Caco-2 (cell line): ENCODE measurements at regions not wholly inside any gene's neighbourhood (a gene's known extent, or its start where the extent isn't known, plus 50 kb on each side); places are given as distances from the start of the nearest gene placed in this dataset.

ENCODE experiments used
- BruUV-seq: library from RNA; stranded (reverse); fragments of 400-500 nt; replicated peaks from 2 replicates; lab custom pipeline; 2021; lab: Mats Ljungman, UMichigan
- CTCF ChIA-PET: fragments of 300-600 bp; sonication (Branson Sonifier 250); formaldehyde crosslinking; loops from one replicate; lab custom pipeline; 2022; ENCODE audit warnings: antibody characterized with exemption; lab: Charles Lee
- POLR2A ChIA-PET: fragments of 300-600 bp; sonication (Branson Sonifier 250); formaldehyde crosslinking; loops from one replicate; lab custom pipeline; 2022; ENCODE audit warnings: antibody characterized with exemption; lab: Charles Lee
- DNase-seq, 2 experiments: peaks; one replicate each; pipeline versions ENCODE4 v3.0.0 to v3.0.0-alpha.2; 2020 to 2022
- H3K27me3 ChIP-seq: replicated peaks from 2 replicates; pipeline ENCODE4 v1.6.0; 2011; ENCODE audit warnings: low read length; ENCODE audit not compliant: control insufficient read depth, insufficient read depth
- H3K36me3 ChIP-seq: 2 replicates; pipeline ENCODE4 v1.5.1; 2011; ENCODE audit warnings: low read length; ENCODE audit not compliant: control insufficient read depth, insufficient read depth
- H3K4me1 ChIP-seq: fragments of 250-450 bp; sonication (Bioruptor Pico); 2 replicates; pipeline ENCODE4 v1.5.1; 2020; ENCODE audit warnings: mild to moderate bottlenecking
- H3K4me3 ChIP-seq: 2 replicates; pipeline ENCODE4 v1.5.1; 2011; ENCODE audit warnings: low read depth, mild to moderate bottlenecking, control low read depth, low read length
- H3K9me3 ChIP-seq: fragments of 250-450 bp; sonication (Bioruptor Pico); 2 replicates; pipeline ENCODE4 v1.5.1; 2020; ENCODE audit warnings: mild to moderate bottlenecking, moderate library complexity
- H3K27ac Mint-ChIP-seq: one replicate; pipeline ENCODE4 v1.8.0; 2022; ENCODE audit warnings: mixed read lengths; ENCODE audit not compliant: unreplicated experiment
- H3K27me3 Mint-ChIP-seq: one replicate; pipeline ENCODE4 v1.8.0; 2022; ENCODE audit warnings: mixed read lengths; ENCODE audit not compliant: insufficient read depth, unreplicated experiment
- H3K36me3 Mint-ChIP-seq: one replicate; pipeline ENCODE4 v1.8.0; 2022; ENCODE audit warnings: mild to moderate bottlenecking, mixed read lengths; ENCODE audit not compliant: insufficient read depth, unreplicated experiment
- H3K4me1 Mint-ChIP-seq: one replicate; pipeline ENCODE4 v1.8.0; 2022; ENCODE audit warnings: low read depth, mixed read lengths; ENCODE audit not compliant: unreplicated experiment
- H3K4me3 Mint-ChIP-seq: one replicate; pipeline ENCODE4 v1.8.0; 2022; ENCODE audit warnings: mild to moderate bottlenecking, moderate library complexity, mixed read lengths; ENCODE audit not compliant: unreplicated experiment
- H3K9me3 Mint-ChIP-seq: one replicate; pipeline ENCODE4 v1.8.0; 2022; ENCODE audit warnings: mixed read lengths; ENCODE audit not compliant: unreplicated experiment
- intact Hi-C: fragments of 100-400 bp; cut with micrococcal nuclease; formaldehyde crosslinking; loops from one replicate; pipeline ENCODE4 v1.10.0; 2022; ENCODE audit not compliant: unreplicated experiment
- TF ChIP-seq, protein P1 (sequence below), 2 experiments: fragments of 200-600 bp in 1 of 2; IDR thresholded peaks; 1 replicate in 1 of 2; 2 replicates in 1 of 2; pipeline versions ENCODE4 v1.5.1 to v1.8.0; 2011 to 2022; ENCODE audit warnings: antibody characterized with exemption in 1 of 2, control low read depth in 1 of 2, inconsistent platforms in 1 of 2, low read depth in 1 of 2, low read length in 1 of 2, mild to moderate bottlenecking in 1 of 2, moderate library complexity in 1 of 2; ENCODE audit not compliant: insufficient read depth in 1 of 2, severe bottlenecking in 1 of 2, unreplicated experiment in 1 of 2

DNA sequence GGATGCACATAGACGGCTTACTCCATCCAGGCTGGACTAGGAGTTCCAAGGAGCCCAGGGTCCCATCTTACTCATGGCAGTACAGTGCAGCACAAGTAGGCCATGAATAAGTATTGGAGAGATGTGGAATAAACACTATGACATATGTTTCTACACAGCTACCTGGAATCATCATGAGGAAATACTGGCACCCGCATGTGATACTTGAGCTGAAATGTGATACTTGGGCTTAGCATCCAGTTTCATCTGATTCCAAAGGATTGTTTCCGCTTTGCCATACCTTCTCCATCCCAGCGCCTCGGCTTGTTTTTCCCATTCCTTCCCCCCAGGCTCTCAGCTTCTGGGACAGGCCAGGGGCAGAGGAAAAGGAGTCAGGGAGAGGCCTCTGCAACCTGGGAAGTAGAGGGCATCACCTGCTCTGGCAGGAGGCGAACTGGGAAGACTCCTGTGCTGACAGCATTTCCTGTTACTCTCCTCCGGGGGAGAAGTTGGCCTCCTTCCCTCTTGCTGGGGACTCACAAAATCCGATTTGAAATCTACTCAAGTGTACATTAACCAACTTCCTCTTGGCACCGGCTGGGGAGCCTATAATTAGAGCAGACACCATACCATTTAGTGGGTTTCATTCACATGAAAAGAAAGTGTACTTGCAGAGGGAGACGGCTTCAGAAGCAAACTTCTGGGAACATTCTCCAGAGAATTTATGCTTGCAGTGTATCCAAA is 187.8 kb downstream of the MIAT start:
- H3K27ac Mint-ChIP-seq: no peak overlapping the region
- ChIA-PET CTCF (no interaction called here), POLR2A (no interaction called here)
- intact Hi-C loops: no loop called here
- BruUV-seq: no TSS peak
- no peak overlapping the region for H3K4me3 Mint-ChIP-seq
- Histone ChIP-seq H3K27me3 (no peaks in the 10 kb centered on the region), H3K36me3 (no peaks in the 10 kb centered on the region), H3K9me3 (no peaks in the 10 kb centered on the region), H3K4me1 (no peaks in the 10 kb centered on the region), H3K4me3 (no peak overlapping the region)
- no peaks in the 10 kb centered on the region for H3K9me3 Mint-ChIP-seq
- H3K36me3 Mint-ChIP-seq: no peaks in the 10 kb centered on the region
- peaks cover 22% of the 10 kb centered on the region for H3K27me3 Mint-ChIP-seq
- no peak for DNase-seq
- TF ChIP-seq, protein P1, sequence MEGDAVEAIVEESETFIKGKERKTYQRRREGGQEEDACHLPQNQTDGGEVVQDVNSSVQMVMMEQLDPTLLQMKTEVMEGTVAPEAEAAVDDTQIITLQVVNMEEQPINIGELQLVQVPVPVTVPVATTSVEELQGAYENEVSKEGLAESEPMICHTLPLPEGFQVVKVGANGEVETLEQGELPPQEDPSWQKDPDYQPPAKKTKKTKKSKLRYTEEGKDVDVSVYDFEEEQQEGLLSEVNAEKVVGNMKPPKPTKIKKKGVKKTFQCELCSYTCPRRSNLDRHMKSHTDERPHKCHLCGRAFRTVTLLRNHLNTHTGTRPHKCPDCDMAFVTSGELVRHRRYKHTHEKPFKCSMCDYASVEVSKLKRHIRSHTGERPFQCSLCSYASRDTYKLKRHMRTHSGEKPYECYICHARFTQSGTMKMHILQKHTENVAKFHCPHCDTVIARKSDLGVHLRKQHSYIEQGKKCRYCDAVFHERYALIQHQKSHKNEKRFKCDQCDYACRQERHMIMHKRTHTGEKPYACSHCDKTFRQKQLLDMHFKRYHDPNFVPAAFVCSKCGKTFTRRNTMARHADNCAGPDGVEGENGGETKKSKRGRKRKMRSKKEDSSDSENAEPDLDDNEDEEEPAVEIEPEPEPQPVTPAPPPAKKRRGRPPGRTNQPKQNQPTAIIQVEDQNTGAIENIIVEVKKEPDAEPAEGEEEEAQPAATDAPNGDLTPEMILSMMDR (IDR thresholded peaks at IDR 0.05; ENCODE audit: insufficient read depth in 1 of 2, low read depth in 1 of 2, low read length in 1 of 2, severe bottlenecking in 1 of 2, unreplicated experiment in 1 of 2): no peak
- no peaks in the 10 kb centered on the region for H3K4me1 Mint-ChIP-seq

DNA sequence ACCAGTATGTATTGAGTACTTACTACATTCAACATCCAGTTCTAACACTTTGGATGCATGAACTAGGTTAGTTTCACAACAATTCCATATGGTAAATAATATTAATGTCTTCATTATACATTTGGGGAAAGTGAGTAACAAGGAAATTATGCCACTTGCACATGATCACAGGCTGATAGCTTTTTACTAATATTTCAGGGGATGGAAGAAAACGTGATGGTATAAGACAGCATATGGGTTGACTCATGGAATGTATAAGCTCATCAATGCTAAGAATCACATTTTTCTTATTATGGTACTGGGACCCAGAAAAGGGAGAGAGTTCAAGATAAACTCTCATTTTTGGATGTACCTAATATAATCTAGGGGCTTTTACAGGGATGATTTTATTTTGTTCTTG is 188.7 kb downstream of the MIAT start:
- Mint-ChIP-seq H3K36me3 (no peaks in the 10 kb centered on the region), H3K4me1 (no peaks in the 10 kb centered on the region), H3K4me3 (no peak overlapping the region), H3K27ac (no peak overlapping the region), H3K27me3 (peaks cover 16% of the 10 kb centered on the region), H3K9me3 (no peaks in the 10 kb centered on the region)
- no peak for DNase-seq
- CTCF ChIA-PET: no interaction called here
- TF ChIP-seq, protein P1 (IDR thresholded peaks at IDR 0.05; ENCODE audit: insufficient read depth in 1 of 2, low read depth in 1 of 2, low read length in 1 of 2, severe bottlenecking in 1 of 2, unreplicated experiment in 1 of 2): no peak
- H3K4me3 ChIP-seq: no peak overlapping the region
- no TSS peak for BruUV-seq
- intact Hi-C loops: no loop called here
- H3K4me1 ChIP-seq: no peaks in the 10 kb centered on the region
- no peaks in the 10 kb centered on the region for H3K36me3 ChIP-seq
- POLR2A ChIA-PET: no interaction called here
- no peaks in the 10 kb centered on the region for H3K9me3 ChIP-seq
- no peaks in the 10 kb centered on the region for H3K27me3 ChIP-seq

DNA sequence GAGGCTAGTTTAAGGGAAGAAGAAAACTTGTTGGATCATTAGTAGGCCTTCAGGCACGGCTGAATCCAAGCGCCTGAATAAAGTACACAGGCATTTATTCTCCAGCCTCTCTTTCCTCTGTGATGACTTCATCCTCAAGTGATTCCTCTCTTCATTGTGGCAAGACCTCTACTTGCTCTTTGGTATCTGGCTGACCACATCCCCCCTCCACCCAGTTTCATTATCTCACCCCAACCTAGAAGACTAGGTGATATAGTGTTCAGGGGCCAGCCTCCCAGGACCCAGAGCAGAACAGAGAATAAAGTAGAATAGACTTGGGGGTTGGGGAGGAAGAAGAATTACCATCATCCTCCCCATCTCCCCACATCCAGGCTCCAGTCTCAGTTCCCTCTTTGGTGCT is 189.3 kb downstream of the MIAT start:
- H3K27me3 Mint-ChIP-seq: peaks cover 16% of the 10 kb centered on the region
- ChIA-PET POLR2A (no interaction called here), CTCF (no interaction called here)
- H3K9me3 Mint-ChIP-seq: no peaks in the 10 kb centered on the region
- no peak overlapping the region for H3K27ac Mint-ChIP-seq
- H3K4me1 Mint-ChIP-seq: no peaks in the 10 kb centered on the region
- no peaks in the 10 kb centered on the region for H3K36me3 Mint-ChIP-seq
- intact Hi-C loops: no loop called here
- H3K27me3 ChIP-seq: no peaks in the 10 kb centered on the region
- no peak overlapping the region for H3K4me3 ChIP-seq
- H3K4me3 Mint-ChIP-seq: no peak overlapping the region
- no peak for DNase-seq
- H3K4me1 ChIP-seq: no peaks in the 10 kb centered on the region
- TF ChIP-seq, protein P1 (IDR thresholded peaks at IDR 0.05; ENCODE audit: insufficient read depth in 1 of 2, low read depth in 1 of 2, low read length in 1 of 2, severe bottlenecking in 1 of 2, unreplicated experiment in 1 of 2): no peak
- H3K9me3 ChIP-seq: no peaks in the 10 kb centered on the region
- no TSS peak for BruUV-seq
- H3K36me3 ChIP-seq: no peaks in the 10 kb centered on the region
